GM12878 (cell line): ENCODE measurements at regions not wholly inside any gene's neighbourhood (a gene's known extent, or its start where the extent isn't known, plus 50 kb on each side); places are given as distances from the start of the nearest gene placed in this dataset.

Experiments used
- ATAC-seq: fragments of 200-7000 bp; cut with Tn5 transposase; 3 replicates; pipeline ENCODE4 v1.9.1; 2020; ENCODE audit warnings: mild to moderate bottlenecking, moderate library complexity
- BruUV-seq: library from RNA; stranded (reverse); fragments of 400-500 nt; replicated peaks from 2 replicates; lab custom pipeline; 2021; lab: Mats Ljungman, UMichigan
- CTCF ChIA-PET: fragments of 300-600 bp; sonication (Branson Sonifier 250); formaldehyde crosslinking; extraction: SDS; loops from one replicate; lab custom pipeline; 2021; ENCODE audit warnings: inconsistent platforms; lab: Yijun Ruan, JAX
- POLR2A ChIA-PET: fragments of 350-600 bp; formaldehyde crosslinking; extraction: SDS; loops from one replicate; lab custom pipeline; 2021; ENCODE audit warnings: inconsistent platforms; lab: Charles Lee
- RAD21 ChIA-PET: fragments of 300-600 bp; sonication (Branson Sonifier 250); formaldehyde crosslinking; loops from one replicate; lab custom pipeline; 2023; ENCODE audit warnings: antibody characterized with exemption; ENCODE audit not compliant: unreplicated experiment; lab: Charles Lee
- SMC1A ChIA-PET: fragments of 300-600 bp; sonication (Branson Sonifier 250); formaldehyde crosslinking; loops from one replicate; lab custom pipeline; 2023; ENCODE audit not compliant: unreplicated experiment, uncharacterized antibody; lab: Charles Lee
- DNase-seq: peaks from one replicate; pipeline ENCODE4 v3.0.0-alpha.2; 2011; ENCODE audit warnings: low read depth, low spot score
- FAIRE-seq: peaks from 3 replicates; lab custom pipeline; 2011; peaks lifted over from hg19 to GRCh38; lab: Jason Lieb, UNC
- H2AFZ ChIP-seq: 2 replicates; pipeline ENCODE4 v1.6.0; 2011; ENCODE audit warnings: low read depth, low read length, control low read depth; ENCODE audit not compliant: control insufficient read depth
- H3K27ac ChIP-seq: 2 replicates; pipeline ENCODE4 v1.5.1; 2011; ENCODE audit warnings: control low read depth; ENCODE audit not compliant: control insufficient read depth, insufficient read depth
- H3K27me3 ChIP-seq, 2 experiments: replicated peaks in 1 of 2; 2 replicates each; pipeline versions ENCODE4 v1.6.0 to v1.6.1; 2011; ENCODE audit warnings: low read length in 1 of 2; ENCODE audit not compliant: control insufficient read depth in 2 of 2, insufficient read depth in 2 of 2
- H3K36me3 ChIP-seq, 2 experiments: 2 replicates each; pipeline ENCODE4 v1.5.1; 2011; ENCODE audit warnings: low read length in 1 of 2; ENCODE audit not compliant: control insufficient read depth in 2 of 2, insufficient read depth in 2 of 2
- H3K4me1 ChIP-seq: 2 replicates; pipeline ENCODE4 v1.6.1; 2011; ENCODE audit warnings: mild to moderate bottlenecking, low read length, moderate library complexity, mixed read lengths; ENCODE audit not compliant: control insufficient read depth, insufficient read depth
- H3K4me2 ChIP-seq: 2 replicates; pipeline ENCODE4 v1.6.0; 2011; ENCODE audit warnings: control low read depth; ENCODE audit not compliant: control insufficient read depth, insufficient read depth
- H3K4me3 ChIP-seq: fragments of 200-600 bp; sonication (generic); 2 replicates; pipeline ENCODE4 v1.5.1; 2016
- H3K79me2 ChIP-seq: 2 replicates; pipeline ENCODE4 v1.6.0; 2011; ENCODE audit warnings: low read length; ENCODE audit not compliant: control insufficient read depth, insufficient read depth
- H3K9ac ChIP-seq: 2 replicates; pipeline ENCODE4 v1.8.0; 2011; ENCODE audit warnings: low read length, control low read depth, mixed read lengths; ENCODE audit not compliant: control insufficient read depth, insufficient read depth
- H3K9me3 ChIP-seq: replicated peaks from 3 replicates; pipeline ENCODE4 v1.5.1; 2011; ENCODE audit warnings: mild to moderate bottlenecking, low read length; ENCODE audit not compliant: control insufficient read depth, insufficient read depth
- H4K20me1 ChIP-seq: 2 replicates; pipeline ENCODE4 v1.6.0; 2011; ENCODE audit not compliant: control insufficient read depth, insufficient read depth
- ATF2 ChIP-seq: IDR thresholded peaks from 2 replicates; pipeline ENCODE4 v1.6.1; 2012; ENCODE audit warnings: low read length, inconsistent platforms
- CBX5 ChIP-seq: sonication (generic); IDR thresholded peaks from 2 replicates; pipeline ENCODE4 v1.6.1; 2016; ENCODE audit warnings: low read depth, moderate library complexity, mild to moderate bottlenecking, inconsistent platforms
- IRF5 ChIP-seq: fragments of 450-650 bp; IDR thresholded peaks from 2 replicates; pipeline ENCODE4 v1.6.1; 2017; ENCODE audit warnings: borderline replicate concordance
- REST ChIP-seq: IDR thresholded peaks from 2 replicates; pipeline ENCODE4 v1.6.1; 2012; ENCODE audit warnings: mild to moderate bottlenecking, low read depth, low read length
- RUNX3 ChIP-seq: IDR thresholded peaks from 2 replicates; pipeline ENCODE4 v1.6.1; 2012; ENCODE audit warnings: low read length, inconsistent platforms
- SP1 ChIP-seq: IDR thresholded peaks from one replicate; pipeline ENCODE4 v1.6.1; 2011; ENCODE audit warnings: low read depth, low read length
- USF1 ChIP-seq: IDR thresholded peaks from 2 replicates; pipeline ENCODE4 v1.6.1; 2011; ENCODE audit warnings: borderline replicate concordance, low read depth, mild to moderate bottlenecking, moderate library complexity, mixed read lengths, low read length; ENCODE audit not compliant: insufficient read depth; ENCODE audit errors: extremely low read length
- ZNF207 ChIP-seq: fragments of 450-650 bp; IDR thresholded peaks from 2 replicates; pipeline ENCODE4 v1.6.1; 2014; ENCODE audit warnings: antibody characterized with exemption, mild to moderate bottlenecking, borderline replicate concordance
- ZNF592 ChIP-seq: fragments of 450-650 bp; IDR thresholded peaks from 2 replicates; pipeline ENCODE4 v1.6.1; 2017; ENCODE audit warnings: mild to moderate bottlenecking, moderate library complexity
- WGBS: methylation state at CpG from one replicate; pipeline ENCODE4 v1.1.6; 2016; ENCODE audit warnings: low lambda C conversion rate; ENCODE audit not compliant: insufficient replicate concordance, insufficient coverage; ENCODE audit errors: missing lambda C conversion rate; 5-methylcytosine and 5-hydroxymethylcytosine counted together
- in situ Hi-C: fragments of 300-500 bp; cut with MboI; formaldehyde crosslinking; loops from 9 replicates; pipeline ENCODE4 v1.14.3; 2018; ENCODE audit warnings: mixed read lengths
- intact Hi-C: fragments of 100-400 bp; cut with micrococcal nuclease; formaldehyde crosslinking; loops from one replicate; pipeline ENCODE4 v1.14.2; 2022; ENCODE audit not compliant: unreplicated experiment

- in situ Hi-C loops, result no loop called here
- Histone ChIP-seq H3K4me3 (no peak overlapping the region), H3K4me1 (no peaks in the 10 kb centered on the region), H2AFZ (no peak overlapping the region), H3K27me3 (no peaks in the 10 kb centered on the region), H3K9me3 (no peaks in the 10 kb centered on the region), H3K9ac (no peak overlapping the region), H3K27ac (no peak overlapping the region), H4K20me1 (no peaks in the 10 kb centered on the region), H3K79me2 (no peaks in the 10 kb centered on the region), H3K36me3 (no peaks in the 10 kb centered on the region), H3K4me2 (no peak overlapping the region)
- no TSS peak for BruUV-seq
- DNase-seq (no peak), ATAC-seq (no peak), FAIRE-seq (no peak)
- WGBS, result 0% methylated on average over 2 of the region's 2 CpGs
- RAD21 ChIA-PET, result no interaction called here
- CTCF ChIA-PET, result no interaction called here
- SMC1A ChIA-PET, result no interaction called here
- TF ChIP-seq RUNX3, result no peak
- TF ChIP-seq CBX5, result no peak
- TF ChIP-seq USF1, result no peak
- TF ChIP-seq REST, result no peak
- TF ChIP-seq SP1, result no peak
- TF ChIP-seq ZNF207, result no peak
- TF ChIP-seq ATF2, result no peak
- TF ChIP-seq ZNF592, result no peak
- no peak for TF ChIP-seq IRF5
- POLR2A ChIA-PET, result no interaction called here
- intact Hi-C loops, result no loop called here
These were observed 381.8 kb upstream of the THBS1 start for GRCh38 chr15:39199076-39199475.
